RWPE1 (cell line): ENCODE measurements at regions not wholly inside any gene's neighbourhood (a gene's known extent, or its start where the extent isn't known, plus 50 kb on each side); places are given as distances from the start of the nearest gene placed in this dataset.

ENCODE experiments used
- CTCF ChIA-PET: fragments of 350-600 bp; sonication (Branson Sonifier 250); formaldehyde crosslinking; extraction: SDS; loops from one replicate; lab custom pipeline; 2021; lab: Yijun Ruan, JAX
- POLR2A ChIA-PET: fragments of 400-600 bp; formaldehyde crosslinking; extraction: SDS; loops from one replicate; lab custom pipeline; 2020; ENCODE audit warnings: antibody characterized with exemption; ENCODE audit not compliant: low non-redundant PET; lab: Yijun Ruan, JAX
- DNase-seq: peaks from one replicate; pipeline ENCODE4 v3.0.0; 2012; ENCODE audit warnings: low spot score
- H3K27ac ChIP-seq: fragments of 450-650 bp; 2 replicates; pipeline ENCODE4 v1.5.1; 2017
- CTCF ChIP-seq: fragments of 450-650 bp; conservative IDR thresholded peaks from 2 replicates; pipeline ENCODE4 v1.5.1; 2017; ENCODE audit warnings: low read depth, mild to moderate bottlenecking

DNA sequence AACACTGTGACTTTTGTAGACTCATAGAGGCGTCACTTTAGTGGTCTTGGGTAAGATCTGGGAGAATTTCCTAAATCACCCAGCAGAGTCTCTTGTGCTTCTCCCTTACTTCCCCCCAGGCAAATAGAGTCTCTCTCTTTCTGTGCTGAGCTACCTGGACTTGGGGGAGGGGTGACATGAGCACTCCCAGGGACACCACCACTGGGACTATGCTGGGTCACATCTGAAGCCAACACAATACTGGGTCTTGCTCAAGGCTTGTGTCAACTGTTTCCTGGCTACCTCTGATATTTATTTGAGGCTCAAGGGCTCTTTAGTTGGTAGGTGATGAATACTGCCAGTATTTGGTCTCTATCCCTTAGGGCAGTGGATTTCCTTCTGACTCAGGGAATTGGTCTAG is 214.6 kb upstream of the TPK1 start:
- ChIA-PET CTCF (no interaction called here), POLR2A (no interaction called here)
- no peak for DNase-seq
- no peak for TF ChIP-seq CTCF
- no peak overlapping the region for H3K27ac ChIP-seq

GRCh38 chr7:145036604-145037405 is 201.0 kb upstream of the TPK1 start:
- POLR2A ChIA-PET, result no interaction called here
- TF ChIP-seq CTCF, result peak; percentile 92
- CTCF ChIA-PET, result interaction anchor here (0.6 to 0.7 kb wide), 3 partner anchors 74 to 1135 kb away, joined by 3 read pairs; no protein-coding TSS in a partner anchor
- DNase-seq, result peak; percentile 3
- H3K27ac ChIP-seq, result no peak overlapping the region

- TF ChIP-seq CTCF, result no peak
- CTCF ChIA-PET, result no interaction called here
- POLR2A ChIA-PET, result no interaction called here
Measured at GRCh38 chr7:145031162-145031561, 195.3 kb upstream of the TPK1 start.

DNA sequence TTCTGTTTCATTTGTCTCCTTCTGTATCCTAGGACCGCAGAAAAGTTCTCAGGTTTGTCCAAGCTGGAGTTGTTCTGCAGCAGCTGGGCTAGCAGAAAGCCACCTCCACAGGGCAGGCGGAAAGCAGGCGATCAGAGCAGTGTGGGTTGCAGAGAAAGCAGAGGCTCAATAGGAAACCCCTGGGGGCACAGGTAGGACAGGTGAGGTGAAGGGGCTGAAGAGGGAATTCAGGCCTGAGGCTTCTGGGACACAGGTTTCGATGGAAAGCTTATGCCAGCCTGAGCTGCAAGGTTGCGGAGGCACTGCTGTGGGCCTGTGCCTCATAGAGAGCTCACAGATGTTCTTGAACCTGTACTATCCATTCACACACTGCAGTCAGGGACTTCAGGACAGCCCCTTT is 194.9 kb upstream of the TPK1 start:
- TF ChIP-seq CTCF, result no peak
- DNase-seq, result no peak
- no peak overlapping the region for H3K27ac ChIP-seq
- CTCF ChIA-PET, result no interaction called here
- POLR2A ChIA-PET, result no interaction called here

More at GRCh38 chr7:145031162-145031561, 195.3 kb upstream of the TPK1 start:
- H3K27ac ChIP-seq, result no peak overlapping the region
- no peak for DNase-seq

- TF ChIP-seq CTCF, result no peak
- CTCF ChIA-PET, result no interaction called here
- DNase-seq, result no peak
- POLR2A ChIA-PET, result no interaction called here
- H3K27ac ChIP-seq, result no peak overlapping the region
Measured at GRCh38 chr7:145020454-145020853, 184.6 kb upstream of the TPK1 start.

DNA sequence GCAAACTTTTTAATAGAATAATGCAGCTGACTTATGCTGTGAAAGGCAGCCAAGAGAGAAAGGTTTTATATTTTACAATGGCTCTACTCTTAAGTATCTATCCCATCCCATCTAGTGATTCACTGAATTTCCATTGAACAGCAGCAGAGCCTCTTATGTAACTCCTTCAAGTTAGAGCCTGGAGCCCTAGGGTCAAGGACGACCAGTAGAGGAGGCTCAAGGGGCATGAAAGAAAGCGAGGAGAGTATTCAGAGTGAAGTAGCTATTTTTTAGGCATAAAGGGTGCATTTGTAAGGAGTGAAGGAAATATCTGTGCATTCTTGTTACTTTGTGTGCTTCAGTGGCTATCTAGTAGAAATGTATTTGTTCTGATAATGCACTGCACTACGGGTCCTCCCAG is 180.2 kb upstream of the TPK1 start:
- ChIA-PET CTCF (no interaction called here), POLR2A (no interaction called here)
- no peak for TF ChIP-seq CTCF
- no peak overlapping the region for H3K27ac ChIP-seq
- DNase-seq, result no peak
